ENCODE measurements at regions not wholly inside any gene's neighbourhood (a gene's known extent, or its start where the extent isn't known, plus 50 kb on each side); places are given as distances from the start of the nearest gene placed in this dataset.

DNA sequence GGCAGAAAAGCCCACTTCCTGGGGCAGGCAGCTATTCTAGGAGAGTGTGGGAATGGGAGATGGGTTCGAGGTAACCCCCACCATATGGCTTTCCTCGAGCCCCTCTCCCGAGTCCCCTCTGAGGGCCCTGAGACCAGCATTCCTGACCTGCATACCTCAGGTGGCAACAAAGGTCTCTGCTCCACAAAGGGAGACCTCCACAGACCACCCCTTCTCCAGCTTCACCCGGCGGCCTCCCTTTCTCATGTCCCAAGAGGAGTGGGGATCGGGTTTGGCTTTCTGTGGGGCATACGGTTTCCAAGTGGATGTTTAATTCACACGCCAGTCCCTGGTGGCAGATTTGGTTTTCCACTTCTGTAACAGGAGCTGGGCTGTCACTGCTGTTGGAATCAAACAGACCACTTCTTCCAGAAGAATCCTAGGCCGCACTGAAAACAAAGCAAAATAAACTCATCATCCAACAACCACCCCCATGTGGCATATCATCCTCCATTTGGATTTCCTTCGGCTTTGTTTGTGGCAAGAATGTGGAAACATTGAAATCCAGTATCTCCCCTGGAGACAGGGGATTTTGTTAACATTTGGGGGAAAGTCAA lies 83.2 kb downstream of the DLL1 start:
- Histone ChIP-seq H3K36me3 (replicated peaks in 1 of 2; ENCODE audit: control insufficient read depth in 1 of 2, insufficient read depth in 2 of 2, low read length in 2 of 2) (no peaks in the 10 kb centered on the region), H3K4me1 (ENCODE audit: control insufficient read depth in 1 of 2, insufficient read depth in 2 of 2, low read length in 2 of 2) (no peaks in the 10 kb centered on the region), H3K27me3 (ENCODE audit: control insufficient read depth in 2 of 2, insufficient read depth in 2 of 2, low read length in 2 of 2) (no peaks in the 10 kb centered on the region), H4K20me1 (ENCODE audit: insufficient read depth, low read length) (no peaks in the 10 kb centered on the region), H3K9me3 (replicated peaks in 1 of 2; ENCODE audit: control insufficient read depth in 1 of 2, insufficient read depth in 1 of 2, low read length in 2 of 2) (no peaks in the 10 kb centered on the region), H3K4me3 (replicated peaks in 1 of 3; ENCODE audit: low read depth in 2 of 3, low read length in 3 of 3) (no peak overlapping the region), H3K27ac (ENCODE audit: low read depth in 1 of 2, low read length in 2 of 2) (no peak overlapping the region), H3K79me2 (ENCODE audit: insufficient read depth, low read length) (no peaks in the 10 kb centered on the region), H2AFZ (ENCODE audit: insufficient read depth, low read depth, low read length, poor library complexity, severe bottlenecking) (no peak overlapping the region), H3K9ac (ENCODE audit: insufficient read depth, low read length, poor library complexity, severe bottlenecking) (no peak overlapping the region), H3K4me2 (replicated peaks; ENCODE audit: extremely low read depth, low read length, poor library complexity, severe bottlenecking) (no peak overlapping the region)
- intact Hi-C loops (cut with micrococcal nuclease), result loop anchor here in 1 of 2 donors (2.0 kb wide), 1 partner anchor 37 kb away; no protein-coding TSS in a partner anchor
- H3K36me3 Mint-ChIP-seq, result no peaks in the 10 kb centered on the region
- H3K27me3 Mint-ChIP-seq (ENCODE audit: low read depth in 3 of 3), result peaks cover under 1 to 13% (median 9%) of the 10 kb centered on the region in 3 donors
- H3K9me3 Mint-ChIP-seq, result peaks cover 6 to 22% (median 15%) of the 10 kb centered on the region in 7 donors
- H3K27ac Mint-ChIP-seq, result no peak overlapping the region
- no peaks in the 10 kb centered on the region for H3K4me1 Mint-ChIP-seq
- no peak overlapping the region for H3K4me3 Mint-ChIP-seq
- DNase-seq, result no peak
- 90% methylated on average over 3 of the region's 10 CpGs for WGBS (ENCODE audit: insufficient coverage)
- TF ChIP-seq, protein P1, sequence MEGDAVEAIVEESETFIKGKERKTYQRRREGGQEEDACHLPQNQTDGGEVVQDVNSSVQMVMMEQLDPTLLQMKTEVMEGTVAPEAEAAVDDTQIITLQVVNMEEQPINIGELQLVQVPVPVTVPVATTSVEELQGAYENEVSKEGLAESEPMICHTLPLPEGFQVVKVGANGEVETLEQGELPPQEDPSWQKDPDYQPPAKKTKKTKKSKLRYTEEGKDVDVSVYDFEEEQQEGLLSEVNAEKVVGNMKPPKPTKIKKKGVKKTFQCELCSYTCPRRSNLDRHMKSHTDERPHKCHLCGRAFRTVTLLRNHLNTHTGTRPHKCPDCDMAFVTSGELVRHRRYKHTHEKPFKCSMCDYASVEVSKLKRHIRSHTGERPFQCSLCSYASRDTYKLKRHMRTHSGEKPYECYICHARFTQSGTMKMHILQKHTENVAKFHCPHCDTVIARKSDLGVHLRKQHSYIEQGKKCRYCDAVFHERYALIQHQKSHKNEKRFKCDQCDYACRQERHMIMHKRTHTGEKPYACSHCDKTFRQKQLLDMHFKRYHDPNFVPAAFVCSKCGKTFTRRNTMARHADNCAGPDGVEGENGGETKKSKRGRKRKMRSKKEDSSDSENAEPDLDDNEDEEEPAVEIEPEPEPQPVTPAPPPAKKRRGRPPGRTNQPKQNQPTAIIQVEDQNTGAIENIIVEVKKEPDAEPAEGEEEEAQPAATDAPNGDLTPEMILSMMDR (IDR thresholded peaks at IDR 0.05), result no peak

- 93% methylated on average over 6 of the region's 10 CpGs for WGBS (ENCODE audit: insufficient coverage)
- H3K9me3 ChIP-seq (replicated peaks in 1 of 2; ENCODE audit: control insufficient read depth in 1 of 2, insufficient read depth in 1 of 2, low read length in 2 of 2), result no peaks in the 10 kb centered on the region
- Mint-ChIP-seq H3K27ac (no peak overlapping the region), H3K36me3 (no peaks in the 10 kb centered on the region), H3K9me3 (peaks cover 8 to 22% (median 15%) of the 10 kb centered on the region in 7 donors), H3K4me3 (no peak overlapping the region), H3K27me3 (ENCODE audit: low read depth in 3 of 3) (peaks cover 0 to 12% (median 6%) of the 10 kb centered on the region in 3 donors), H3K4me1 (no peaks in the 10 kb centered on the region)
- intact Hi-C loops (cut with micrococcal nuclease), result loop anchor here in 1 of 2 donors (2.0 kb wide), 1 partner anchor 38 kb away; no protein-coding TSS in a partner anchor
- no peak for DNase-seq
- H4K20me1 ChIP-seq (ENCODE audit: insufficient read depth, low read length), result no peaks in the 10 kb centered on the region
- H3K36me3 ChIP-seq (replicated peaks in 1 of 2; ENCODE audit: control insufficient read depth in 1 of 2, insufficient read depth in 2 of 2, low read length in 2 of 2), result no peaks in the 10 kb centered on the region
- H3K4me2 ChIP-seq (replicated peaks; ENCODE audit: extremely low read depth, low read length, poor library complexity, severe bottlenecking), result no peak overlapping the region
- no peak overlapping the region for H3K4me3 ChIP-seq (replicated peaks in 1 of 3; ENCODE audit: low read depth in 2 of 3, low read length in 3 of 3)
- TF ChIP-seq, protein P1 (IDR thresholded peaks at IDR 0.05), result no peak
- no peaks in the 10 kb centered on the region for H3K4me1 ChIP-seq (ENCODE audit: control insufficient read depth in 1 of 2, insufficient read depth in 2 of 2, low read length in 2 of 2)
- H3K27me3 ChIP-seq (ENCODE audit: control insufficient read depth in 2 of 2, insufficient read depth in 2 of 2, low read length in 2 of 2), result no peaks in the 10 kb centered on the region
- no peak overlapping the region for H2AFZ ChIP-seq (ENCODE audit: insufficient read depth, low read depth, low read length, poor library complexity, severe bottlenecking)
- no peak overlapping the region for H3K27ac ChIP-seq (ENCODE audit: low read depth in 1 of 2, low read length in 2 of 2)
- no peak overlapping the region for H3K9ac ChIP-seq (ENCODE audit: insufficient read depth, low read length, poor library complexity, severe bottlenecking)
- no peaks in the 10 kb centered on the region for H3K79me2 ChIP-seq (ENCODE audit: insufficient read depth, low read length)
These were observed 83.9 kb downstream of the DLL1 start for GRCh38 chr6:170206851-170207431.

All from CD14-positive monocyte (primary cell).